Ovary (tissue), 7 donors: ENCODE measurements at regions not wholly inside any gene's neighbourhood (a gene's known extent, or its start where the extent isn't known, plus 50 kb on each side); places are given as distances from the start of the nearest gene placed in this dataset.

ENCODE experiments used
- DNase-seq, 5 donors: peaks; one replicate each; pipeline ENCODE4 v3.0.0-alpha.2; 2019 to 2020
- H3K27ac ChIP-seq, 2 donors: fragments of 200-600 bp; one replicate each; pipeline versions ENCODE4 v1.5.1 to v1.8.0; 2019 to 2022
- H3K27me3 ChIP-seq: fragments of 200-600 bp; one replicate; pipeline ENCODE4 v1.8.0; 2022
- H3K36me3 ChIP-seq: fragments of 200-600 bp; sonication (generic); one replicate; pipeline ENCODE4 v1.5.1; 2019
- H3K4me1 ChIP-seq: one replicate; pipeline ENCODE4 v1.8.1; 2013; ENCODE audit warnings: mild to moderate bottlenecking, moderate library complexity; ENCODE audit not compliant: insufficient read depth
- H3K4me3 ChIP-seq: fragments of 200-600 bp; sonication (generic); one replicate; pipeline ENCODE4 v1.5.1; 2017
- H3K9me3 ChIP-seq, 2 donors: fragments of 200-600 bp in 1 of 2; sonication (generic) in 1 of 2; one replicate each; pipeline versions ENCODE4 v1.5.1 to v1.8.1; 2013 to 2019; ENCODE audit warnings: mild to moderate bottlenecking in 1 of 2, moderate library complexity in 1 of 2
- EP300 ChIP-seq: sonication (generic); formaldehyde crosslinking; IDR thresholded peaks from one replicate; pipeline ENCODE4 v1.6.1; 2017; ENCODE audit warnings: antibody characterized with exemption
- POLR2A ChIP-seq: fragments of 450-650 bp; IDR thresholded peaks from one replicate; pipeline ENCODE4 v1.6.1; 2017; ENCODE audit warnings: antibody characterized with exemption, mild to moderate bottlenecking, moderate library complexity
- WGBS, 3 donors: extraction: QIAGEN DNeasy Blood & Tissue Kit in 1 of 3; methylation state at CpG; one replicate each; pipeline versions ENCODE4 v1.1.5 to v1.1.7; 2013 to 2017; 5-methylcytosine and 5-hydroxymethylcytosine counted together
- intact Hi-C, 4 donors: fragments of 100-400 bp; cut with DNase I; formaldehyde crosslinking; loops; one replicate each; pipeline versions ENCODE4 v1.11.0 to v1.15.1; 2022 to 2023
- TF ChIP-seq, protein P1 (sequence below), 3 donors: fragments of 450-650 bp in 2 of 3; fragments of 200-600 bp in 1 of 3; IDR thresholded peaks; one replicate each; pipeline versions ENCODE4 v1.5.1 to v1.8.0; 2016 to 2022; ENCODE audit warnings: antibody characterized with exemption in 3 of 3, mild to moderate bottlenecking in 1 of 3
- donor health status: DM: no; HTN: no; CAD: no; lungs with moderate emphysema.
- donor health status: DM: no; HTN: no; CAD: no.
- donor health status: Bipolar disorder and iron deficiency.
- donor health status: DM: no; HTN: no; CAD: no.
- donor health status: DM: yes; HTN: yes; CAD: no.

DNA sequence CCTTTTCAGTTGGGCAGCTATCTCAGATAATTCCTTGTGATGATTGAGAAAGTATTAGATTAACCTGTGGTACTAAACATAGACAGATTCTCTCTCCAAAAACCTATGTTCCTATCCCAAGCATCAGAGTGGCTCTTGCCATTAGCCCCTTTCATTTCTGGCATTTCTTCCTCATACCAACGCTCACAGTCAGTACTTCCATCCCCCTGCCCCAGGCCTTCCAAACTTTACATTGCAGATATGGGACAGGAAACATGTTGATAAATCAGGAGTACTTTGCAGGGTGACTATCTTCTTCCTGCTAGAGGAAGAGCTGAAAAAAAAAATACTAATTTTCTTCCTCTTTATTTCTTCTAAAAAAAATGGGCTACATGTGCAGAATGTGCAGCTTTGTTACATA is 442.6 kb upstream of the RGMB start:
- TF ChIP-seq, protein P1, sequence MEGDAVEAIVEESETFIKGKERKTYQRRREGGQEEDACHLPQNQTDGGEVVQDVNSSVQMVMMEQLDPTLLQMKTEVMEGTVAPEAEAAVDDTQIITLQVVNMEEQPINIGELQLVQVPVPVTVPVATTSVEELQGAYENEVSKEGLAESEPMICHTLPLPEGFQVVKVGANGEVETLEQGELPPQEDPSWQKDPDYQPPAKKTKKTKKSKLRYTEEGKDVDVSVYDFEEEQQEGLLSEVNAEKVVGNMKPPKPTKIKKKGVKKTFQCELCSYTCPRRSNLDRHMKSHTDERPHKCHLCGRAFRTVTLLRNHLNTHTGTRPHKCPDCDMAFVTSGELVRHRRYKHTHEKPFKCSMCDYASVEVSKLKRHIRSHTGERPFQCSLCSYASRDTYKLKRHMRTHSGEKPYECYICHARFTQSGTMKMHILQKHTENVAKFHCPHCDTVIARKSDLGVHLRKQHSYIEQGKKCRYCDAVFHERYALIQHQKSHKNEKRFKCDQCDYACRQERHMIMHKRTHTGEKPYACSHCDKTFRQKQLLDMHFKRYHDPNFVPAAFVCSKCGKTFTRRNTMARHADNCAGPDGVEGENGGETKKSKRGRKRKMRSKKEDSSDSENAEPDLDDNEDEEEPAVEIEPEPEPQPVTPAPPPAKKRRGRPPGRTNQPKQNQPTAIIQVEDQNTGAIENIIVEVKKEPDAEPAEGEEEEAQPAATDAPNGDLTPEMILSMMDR (IDR thresholded peaks at IDR 0.05) = no peak
- TF ChIP-seq EP300 (no peak), POLR2A (no peak)
- 75 to 84% (median 80%) methylated on average over 1 of the region's 1 CpG for WGBS, 3 donors
- no peak overlapping the region for H3K27ac ChIP-seq
- H3K4me3 ChIP-seq = no peak overlapping the region
- H3K9me3 ChIP-seq = peaks cover 0 to 2% of the 10 kb centered on the region in 2 donors
- H3K36me3 ChIP-seq = no peaks in the 10 kb centered on the region
- no peak for DNase-seq
- H3K4me1 ChIP-seq = no peaks in the 10 kb centered on the region
- intact Hi-C loops = no loop called here
- H3K27me3 ChIP-seq = no peaks in the 10 kb centered on the region

DNA sequence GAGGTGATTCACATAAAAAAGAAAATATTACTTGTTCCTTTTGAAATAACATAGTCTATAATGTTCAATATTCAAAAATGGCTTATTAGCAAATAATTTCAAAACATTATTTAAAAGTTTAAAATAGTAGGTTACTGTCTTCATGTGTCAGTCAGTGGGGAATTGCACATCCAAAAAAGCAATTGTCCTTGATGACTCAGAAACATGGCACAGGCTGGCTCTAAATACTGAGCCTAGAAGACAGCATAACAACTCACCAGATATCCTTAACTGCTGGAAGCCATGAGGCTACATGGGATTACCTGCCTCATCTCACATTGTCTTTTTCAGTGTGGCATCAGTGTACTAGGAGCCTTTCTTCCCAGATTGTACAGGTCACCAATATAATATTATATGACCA is 439.5 kb upstream of the RGMB start:
- H3K9me3 ChIP-seq = no peaks in the 10 kb centered on the region
- no peak overlapping the region for H3K27ac ChIP-seq
- TF ChIP-seq EP300 (no peak), POLR2A (no peak)
- TF ChIP-seq, protein P1 (IDR thresholded peaks at IDR 0.05) = no peak
- intact Hi-C loops = no loop called here
- no peak overlapping the region for H3K4me3 ChIP-seq
- no peaks in the 10 kb centered on the region for H3K4me1 ChIP-seq
- H3K27me3 ChIP-seq = no peaks in the 10 kb centered on the region
- no peak for DNase-seq
- H3K36me3 ChIP-seq = no peaks in the 10 kb centered on the region

DNA sequence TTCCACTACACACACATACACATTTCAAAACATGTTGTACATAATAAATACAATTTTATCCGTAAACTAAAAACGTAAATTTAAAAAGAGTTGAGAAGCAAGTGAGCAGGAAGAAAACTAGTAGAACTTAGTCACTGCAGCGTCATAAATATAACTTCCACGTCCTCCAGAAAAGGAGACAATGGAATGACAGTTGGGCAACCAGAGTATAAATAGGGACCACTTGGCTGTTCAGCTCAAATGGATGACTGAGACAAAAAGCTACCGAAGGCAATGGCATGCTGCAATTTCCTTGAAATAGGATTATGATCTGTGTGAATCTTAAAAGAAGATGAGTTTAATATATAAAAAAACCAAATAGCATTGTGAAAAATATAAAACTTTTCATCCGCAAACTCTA is 438.5 kb upstream of the RGMB start:
- no peak for TF ChIP-seq EP300
- TF ChIP-seq POLR2A = no peak
- TF ChIP-seq, protein P1 (IDR thresholded peaks at IDR 0.05) = no peak
- H3K27me3 ChIP-seq = no peaks in the 10 kb centered on the region
- intact Hi-C loops = no loop called here
- no peak overlapping the region for H3K4me3 ChIP-seq
- H3K4me1 ChIP-seq = no peaks in the 10 kb centered on the region
- no peaks in the 10 kb centered on the region for H3K9me3 ChIP-seq
- no peak for DNase-seq
- WGBS, 3 donors = 84 to 89% (median 88%) methylated on average over 6 of the region's 6 CpGs
- no peaks in the 10 kb centered on the region for H3K36me3 ChIP-seq
- no peak overlapping the region for H3K27ac ChIP-seq

DNA sequence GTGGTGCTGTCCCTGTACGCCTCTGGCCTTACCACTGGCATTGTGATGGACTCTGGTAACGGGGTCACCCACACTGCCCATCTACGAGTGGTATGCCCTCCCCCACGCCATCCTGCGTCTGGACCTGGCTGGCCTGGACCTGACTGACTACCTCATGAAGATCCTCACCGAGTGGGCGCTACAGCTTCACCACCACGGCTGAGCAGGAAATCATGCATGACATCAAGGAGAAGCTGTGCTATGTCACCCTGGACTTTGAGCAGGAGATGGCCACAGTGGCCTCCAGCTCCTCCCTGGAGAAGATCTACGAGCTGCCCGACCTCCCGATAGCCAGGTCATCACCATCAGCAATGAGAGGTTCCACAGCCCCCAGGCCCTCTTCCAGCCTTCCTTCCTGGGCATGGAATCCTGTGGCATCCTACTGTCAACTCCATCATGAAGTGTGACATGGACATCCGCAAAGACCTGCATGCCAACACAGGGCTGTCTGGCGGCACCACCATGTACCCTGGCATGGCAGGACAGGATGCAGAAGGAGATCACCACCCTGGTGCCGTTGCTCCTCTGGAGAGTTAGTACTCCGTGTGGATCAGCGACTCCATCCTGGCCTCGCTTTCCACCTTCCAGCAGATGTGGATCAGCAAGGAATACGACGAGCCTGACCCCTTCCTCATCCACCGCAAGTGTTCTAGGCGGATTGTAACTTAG is 434.2 kb upstream of the RGMB start:
- intact Hi-C loops = no loop called here
- no peaks in the 10 kb centered on the region for H3K9me3 ChIP-seq
- TF ChIP-seq, protein P1 (IDR thresholded peaks at IDR 0.05) = no peak
- no peak for TF ChIP-seq POLR2A
- no peak for TF ChIP-seq EP300
- H3K4me3 ChIP-seq = no peak overlapping the region
- H3K4me1 ChIP-seq = no peaks in the 10 kb centered on the region
- no peaks in the 10 kb centered on the region for H3K36me3 ChIP-seq
- H3K27ac ChIP-seq = no peak overlapping the region
- H3K27me3 ChIP-seq = no peaks in the 10 kb centered on the region
- no peak for DNase-seq
- 94 to 97% (median 97%) methylated on average over 21 of the region's 21 CpGs for WGBS, 3 donors
